ENCODE measurements at regions not wholly inside any gene's neighbourhood (a gene's known extent, or its start where the extent isn't known, plus 50 kb on each side); places are given as distances from the start of the nearest gene placed in this dataset.

- TF ChIP-seq ATF4 (CRISPR knock-in tag; IDR thresholded peaks at IDR 0.05): no peak
- no peak for TF ChIP-seq ZC3H4 (CRISPR knock-in tag; IDR thresholded peaks at IDR 0.05; ENCODE audit: borderline replicate concordance)
- TF ChIP-seq ETV6 (CRISPR knock-in tag; conservative IDR thresholded peaks at IDR 0.05): 0 out of 2 replicates have a peak, but pooled peaks have one; percentile 40
- no peak; the same call in 1 of the 2 replicates for TF ChIP-seq FOXC1 (CRISPR knock-in tag; IDR thresholded peaks at IDR 0.05; ENCODE audit: borderline replicate concordance)
- TF ChIP-seq JARID2 (CRISPR knock-in tag; IDR thresholded peaks at IDR 0.05; ENCODE audit: insufficient replicate concordance): no peak
- no peak for TF ChIP-seq BATF2 (CRISPR knock-in tag; IDR thresholded peaks at IDR 0.05)
- no peak for TF ChIP-seq BCLAF1 (IDR thresholded peaks at IDR 0.05)
- 0 out of 2 replicates have a peak, but pooled peaks have one; percentile 10 for TF ChIP-seq ARID5B (CRISPR knock-in tag; IDR thresholded peaks at IDR 0.05)
- TF ChIP-seq GMEB1 (CRISPR knock-in tag; IDR thresholded peaks at IDR 0.05; ENCODE audit: borderline replicate concordance): peak; percentile 58; the same call in 1 of the 2 replicates
- no peak for TF ChIP-seq TAF15 (IDR thresholded peaks at IDR 0.05; ENCODE audit: low read depth, low read length, poor library complexity, severe bottlenecking)
- no peak for TF ChIP-seq ZNF17 (CRISPR knock-in tag; IDR thresholded peaks at IDR 0.05)
- TF ChIP-seq NFIC (IDR thresholded peaks at IDR 0.05; ENCODE audit: low read length): 0 out of 2 replicates have a peak, but pooled peaks have one; percentile 41
- TF ChIP-seq SIX1 (CRISPR knock-in tag; IDR thresholded peaks at IDR 0.05; ENCODE audit: borderline replicate concordance): 0 out of 2 replicates have a peak, but pooled peaks have one; percentile 20
Measured at GRCh38 chr2:236968101-236968879, 117.4 kb upstream of the COPS8 start (continued).

All from HepG2 (cell line).